ENCODE measurements at regions not wholly inside any gene's neighbourhood (a gene's known extent, or its start where the extent isn't known, plus 50 kb on each side); places are given as distances from the start of the nearest gene placed in this dataset.
"Not testable (repeated sequence)": the region's sequence is repeated elsewhere in the genome, so short reads cannot be mapped to it uniquely, and the experiment has no call there.

DNA sequence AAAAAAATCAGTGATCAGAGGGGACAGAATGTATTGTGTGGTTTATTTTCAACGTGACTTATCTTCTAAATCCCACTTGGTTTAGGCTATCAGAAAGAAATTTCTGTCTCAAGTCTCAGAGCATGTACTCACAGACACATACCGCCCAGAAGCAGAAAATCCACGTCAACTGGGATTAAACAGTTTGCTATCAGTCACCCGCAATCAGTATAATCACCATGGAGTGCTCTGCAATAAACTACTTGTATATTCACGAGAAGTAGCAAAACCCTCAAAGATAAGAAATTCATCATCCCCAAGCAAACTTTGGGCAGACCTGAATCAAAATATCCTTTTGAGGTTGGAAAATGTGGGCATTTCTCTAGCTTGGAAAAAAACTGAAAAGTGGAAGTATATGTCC is 259.1 kb downstream of the FGFR2 start:
- FAIRE-seq: no peak

DNA sequence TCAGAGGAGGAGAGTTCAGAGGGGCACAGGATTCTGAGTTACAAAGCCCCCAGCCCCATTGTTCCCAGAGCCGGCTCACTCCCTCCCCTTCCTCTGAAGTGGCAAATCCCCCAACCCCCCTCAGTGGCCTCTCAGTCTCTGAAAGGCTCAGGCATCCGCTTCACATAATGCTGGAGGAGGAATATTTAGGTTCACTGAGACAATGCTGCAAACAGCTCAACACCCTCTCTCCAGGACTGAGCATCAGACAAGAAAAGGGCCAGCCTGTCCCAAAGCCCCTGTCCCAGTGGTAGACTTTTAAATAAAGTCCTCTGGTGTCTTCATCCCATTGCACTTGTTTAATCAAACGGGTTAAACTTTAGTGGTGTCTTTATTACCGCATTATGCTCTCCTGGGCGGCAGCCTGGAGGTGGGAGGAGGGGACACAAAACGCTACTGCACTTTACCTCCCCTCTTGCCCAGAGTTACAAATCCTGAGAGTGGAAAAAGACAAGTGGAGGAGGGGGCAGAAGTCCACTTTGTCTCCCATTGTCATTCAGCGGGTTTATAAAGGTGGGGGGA is 257.9 kb downstream of the FGFR2 start:
- FAIRE-seq: no peak

DNA sequence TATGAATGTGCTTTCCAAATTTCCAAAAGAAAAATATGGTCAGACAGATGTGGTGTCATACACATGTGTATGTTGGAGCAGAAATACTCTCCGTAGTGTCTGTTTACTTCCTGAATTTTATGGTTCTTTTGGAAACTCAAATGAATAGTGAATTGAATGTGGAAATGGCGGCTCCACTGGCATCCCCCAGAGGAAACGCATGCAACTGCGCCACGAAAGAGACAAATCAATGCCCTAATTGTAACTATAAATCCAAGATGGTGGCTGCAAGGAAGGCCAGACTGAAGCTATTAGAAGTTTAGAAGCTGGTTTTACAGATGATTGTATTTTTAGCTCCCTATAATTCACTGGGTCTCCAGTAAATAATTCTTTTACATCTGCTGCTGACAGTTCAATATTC is 246.7 kb downstream of the FGFR2 start:
- FAIRE-seq: no peak

DNA sequence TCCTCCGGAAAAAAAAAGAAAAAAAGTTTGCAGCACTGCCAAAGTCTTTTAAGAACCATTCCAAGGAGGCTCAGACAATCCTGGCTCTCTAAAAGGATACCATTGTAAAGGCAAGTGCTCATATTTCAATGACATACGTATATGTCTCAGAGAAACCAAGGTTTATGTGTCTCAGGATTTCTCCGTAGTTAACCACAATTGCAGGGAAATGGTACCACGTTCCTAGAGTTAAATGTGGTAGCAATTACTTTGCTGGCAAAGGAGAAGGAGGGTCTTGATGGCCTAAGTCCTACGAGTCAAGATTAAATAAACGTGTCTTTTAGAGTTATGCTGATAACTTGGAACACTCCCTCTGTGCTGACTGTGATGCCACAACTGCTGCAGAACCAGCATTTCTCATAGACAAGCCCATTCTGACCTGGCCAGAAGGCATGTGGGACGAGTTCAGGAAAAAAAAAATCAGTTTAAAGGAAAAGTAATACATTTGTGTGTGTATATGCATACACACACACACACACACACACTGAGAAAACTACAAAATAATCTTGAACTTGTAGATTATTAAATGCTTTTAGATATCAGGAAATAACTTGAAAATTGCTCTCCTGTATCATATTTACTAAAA is 245.9 kb downstream of the FGFR2 start:
- no peak for FAIRE-seq

DNA sequence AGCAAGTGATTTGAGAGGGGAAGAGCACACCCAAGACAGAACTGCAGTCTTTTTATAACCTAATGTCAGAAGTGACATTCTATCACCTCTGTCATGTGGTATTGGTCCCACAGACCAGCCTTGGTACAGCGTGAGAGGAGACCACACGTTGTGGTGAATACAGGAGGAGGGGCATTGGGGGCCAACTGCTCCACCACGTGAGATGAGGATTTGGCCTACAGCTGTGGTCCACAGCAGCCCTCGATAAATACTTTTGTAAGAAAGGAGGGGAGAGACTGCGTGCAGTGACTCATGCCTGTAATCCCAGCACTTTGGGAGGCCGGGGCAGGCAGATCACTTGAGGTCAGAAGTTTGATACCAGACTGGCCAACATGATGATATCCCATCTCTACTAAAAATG is 243.1 kb downstream of the FGFR2 start:
- FAIRE-seq: no peak

DNA sequence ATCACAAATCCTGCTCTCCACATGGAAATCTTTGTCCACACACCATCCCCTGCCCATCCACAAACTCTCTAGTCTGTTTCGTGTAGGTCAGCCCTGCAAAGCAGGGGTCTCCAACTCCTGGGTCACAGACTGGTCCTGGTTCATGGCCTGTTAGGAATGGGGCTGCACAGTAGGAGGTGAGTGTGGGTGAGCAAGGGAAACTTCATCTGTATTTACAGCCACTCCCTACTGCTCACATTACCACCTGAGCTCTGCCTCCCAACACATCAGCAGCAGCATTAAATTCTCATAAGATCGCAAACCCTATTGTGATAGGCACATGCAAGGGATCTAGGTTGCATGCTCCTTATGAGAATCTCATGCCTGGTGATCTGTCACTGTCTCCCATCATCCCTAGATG is 242.1 kb downstream of the FGFR2 start:
- FAIRE-seq: no peak

DNA sequence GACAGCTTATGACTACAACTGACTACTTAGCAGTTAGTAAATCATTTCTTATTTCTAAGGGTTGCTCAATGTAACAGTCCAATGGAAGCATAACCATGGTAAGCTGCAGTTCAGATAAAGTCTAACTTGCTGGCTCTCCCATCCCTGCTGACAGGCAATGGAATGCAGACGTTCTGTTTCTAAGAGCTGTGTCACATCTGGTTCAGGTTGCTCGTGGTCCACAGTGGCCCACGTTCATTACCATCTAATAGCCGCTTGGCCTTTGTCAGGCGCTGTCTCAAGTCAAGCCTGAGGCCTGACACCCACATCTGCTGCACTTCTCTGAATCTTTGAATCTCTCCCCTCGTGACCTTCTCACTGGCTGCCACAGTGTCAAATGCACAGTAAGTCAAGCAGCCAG is 240.8 kb downstream of the FGFR2 start:
- FAIRE-seq: no peak

DNA sequence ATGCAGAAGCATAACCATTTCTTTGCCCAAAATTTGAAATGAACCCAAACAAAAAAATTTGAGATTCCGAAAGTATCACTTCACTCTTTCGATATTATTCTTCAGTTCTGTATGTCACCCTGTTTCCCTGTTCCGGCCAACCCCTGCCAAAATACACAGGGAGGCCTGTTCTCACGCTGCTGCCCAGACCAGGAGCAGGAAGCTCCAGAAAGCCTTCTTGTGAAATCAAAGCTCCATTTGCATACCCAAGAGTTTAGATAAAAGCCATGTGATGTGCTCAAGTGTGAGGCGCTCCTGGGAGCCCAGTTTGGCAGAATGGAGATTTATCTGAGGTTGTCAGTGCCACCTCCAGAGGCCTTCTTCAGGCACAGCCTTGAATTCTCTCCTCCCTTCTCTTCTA is 236.2 kb downstream of the FGFR2 start:
- FAIRE-seq: no peak

DNA sequence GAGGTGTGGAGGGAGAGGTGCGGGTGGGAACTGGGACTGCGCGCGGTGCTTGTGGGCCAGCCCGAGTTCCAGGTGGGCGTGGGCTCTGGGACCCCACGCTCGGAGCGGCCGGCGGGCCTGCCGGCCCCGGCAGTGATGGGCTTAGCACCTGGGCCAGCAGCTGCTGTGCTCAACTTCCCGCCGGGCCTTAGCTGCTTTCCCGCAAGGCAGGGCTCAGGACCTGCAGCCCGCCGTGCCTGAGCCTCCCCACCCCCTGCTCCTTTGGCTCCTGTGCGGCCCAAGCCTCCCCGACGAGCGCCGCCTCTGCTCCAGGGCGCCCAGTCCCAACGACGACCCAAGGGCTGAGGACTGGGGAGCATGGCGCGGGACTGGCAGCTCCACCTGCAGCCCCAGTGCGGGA is 232.7 kb downstream of the FGFR2 start:
- FAIRE-seq: no peak

DNA sequence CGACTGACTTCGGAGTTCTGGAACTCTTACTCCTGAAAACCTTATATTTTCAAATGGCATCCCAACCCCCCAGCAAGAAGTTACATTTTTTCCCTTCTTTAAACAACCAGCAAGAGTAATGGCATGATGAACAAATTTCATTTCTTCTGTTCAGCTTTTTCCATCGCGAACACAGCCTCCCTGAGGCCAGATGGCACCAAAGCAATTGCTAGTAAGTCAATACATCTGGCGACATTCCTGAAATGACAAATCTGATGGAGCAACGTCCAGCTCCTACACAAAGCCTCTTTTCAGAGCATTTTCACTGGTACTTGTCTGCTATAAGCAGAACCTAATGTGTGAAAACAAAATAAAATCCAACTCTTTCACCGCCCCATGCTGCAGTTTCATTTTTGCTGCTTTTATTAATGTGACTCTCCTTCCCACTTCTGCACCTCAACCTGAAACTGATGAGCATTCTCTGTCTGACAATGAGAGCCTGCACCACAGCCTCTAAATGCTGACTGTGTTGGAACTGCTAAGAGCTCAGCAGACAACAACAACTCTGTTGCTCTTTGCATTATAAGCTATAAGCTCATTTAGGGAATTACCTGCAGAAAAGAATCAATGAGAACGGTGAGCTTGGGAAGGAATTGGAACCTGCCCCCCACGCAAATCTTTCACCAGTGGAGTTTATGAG is 229.8 kb downstream of the FGFR2 start:
- no peak for FAIRE-seq

DNA sequence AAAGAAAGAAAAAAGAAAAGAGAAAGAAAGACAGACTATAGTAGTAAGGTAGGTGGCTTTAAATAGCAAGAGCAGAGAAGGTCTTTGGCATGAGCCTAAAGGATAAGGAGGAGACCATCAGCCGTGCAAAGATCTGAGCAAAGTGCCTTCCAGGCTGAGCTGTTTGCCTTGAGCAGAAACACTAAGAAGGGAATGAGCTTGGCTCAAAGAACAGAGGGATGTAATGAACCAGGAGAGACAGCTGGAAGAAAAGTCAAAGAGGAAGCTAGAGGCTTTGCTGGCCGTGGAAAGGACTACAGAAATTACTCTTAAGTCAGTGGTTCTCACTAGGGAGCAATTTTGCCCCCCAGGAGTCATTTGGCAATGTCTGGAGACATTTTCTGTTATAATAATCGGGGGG is 228.6 kb downstream of the FGFR2 start:
- no peak for FAIRE-seq

DNA sequence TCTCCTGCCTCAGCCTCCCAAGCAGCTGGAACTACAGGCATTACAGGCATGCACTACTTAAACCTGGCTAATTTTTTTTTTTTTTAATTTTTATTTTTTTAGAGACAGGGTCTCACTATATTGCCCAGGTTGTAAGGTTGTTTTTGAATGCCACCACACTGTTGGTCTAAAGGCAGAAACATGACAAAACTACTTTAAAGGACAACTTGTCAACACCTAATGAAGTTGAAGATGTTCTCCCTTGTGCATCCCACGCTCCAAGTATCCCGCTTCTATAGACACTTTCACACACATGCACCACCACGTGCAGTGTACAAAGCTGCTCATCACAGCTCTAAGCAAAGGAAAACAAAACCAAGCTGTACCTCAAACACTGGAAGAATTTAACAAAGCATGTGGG is 226.4 kb downstream of the FGFR2 start:
- no peak for FAIRE-seq

DNA sequence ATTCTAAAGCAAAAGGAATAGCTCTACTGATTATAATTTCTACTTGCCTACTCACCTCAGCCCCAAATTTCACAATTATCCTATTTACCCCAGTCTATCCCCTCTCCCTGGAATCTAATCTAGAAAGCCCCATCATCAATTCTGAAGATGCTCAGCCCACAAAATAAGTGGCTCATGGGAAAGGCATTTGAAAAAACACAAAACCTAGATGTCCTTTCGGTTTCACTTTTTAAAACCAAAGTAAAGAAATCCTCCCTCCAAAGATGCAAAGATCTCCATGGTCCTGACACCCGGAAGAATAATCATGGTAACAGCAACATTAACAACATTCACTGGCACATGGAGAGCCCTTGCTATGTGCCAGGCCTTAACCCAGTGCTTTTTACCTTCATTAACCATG is 224.8 kb downstream of the FGFR2 start:
- no peak for FAIRE-seq

DNA sequence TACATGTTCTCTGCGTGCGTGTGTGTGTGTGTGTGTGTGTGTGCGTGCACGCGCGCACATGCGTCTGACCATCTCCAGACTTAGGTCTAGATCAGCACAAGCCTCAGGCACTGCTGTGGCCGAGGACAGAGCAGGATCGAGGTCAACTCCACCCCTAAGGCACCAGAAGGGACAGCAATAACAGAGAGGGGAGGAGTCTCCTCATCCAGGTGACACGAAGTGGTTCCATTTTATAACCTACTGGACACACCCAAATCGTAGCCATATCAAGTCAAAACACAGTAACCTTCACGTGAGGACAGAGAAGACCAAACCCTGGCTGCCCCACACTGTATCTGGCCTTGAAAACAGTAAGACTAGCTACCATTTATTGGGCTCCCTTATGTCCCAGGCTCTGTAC is 224.1 kb downstream of the FGFR2 start:
- FAIRE-seq: no peak

DNA sequence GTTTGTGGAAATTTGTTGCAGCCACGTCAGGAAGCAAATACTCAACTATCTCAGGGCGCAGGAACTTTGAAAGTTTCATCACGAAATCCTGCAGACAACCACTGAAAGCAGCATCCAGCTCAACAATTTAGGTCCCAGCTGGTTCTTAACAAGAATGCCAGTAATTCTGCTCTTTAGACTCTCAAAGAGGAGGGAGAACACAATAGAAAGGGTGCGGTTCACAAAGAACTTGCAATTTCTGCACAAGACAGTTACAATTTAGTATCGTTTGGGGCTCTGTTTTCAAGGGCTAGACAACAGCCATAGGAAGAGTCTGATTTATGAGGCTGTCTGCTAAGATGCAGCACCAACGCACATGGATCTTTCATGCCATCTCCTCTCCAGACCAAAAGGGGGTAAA is 223.1 kb downstream of the FGFR2 start:
- FAIRE-seq: no peak

DNA sequence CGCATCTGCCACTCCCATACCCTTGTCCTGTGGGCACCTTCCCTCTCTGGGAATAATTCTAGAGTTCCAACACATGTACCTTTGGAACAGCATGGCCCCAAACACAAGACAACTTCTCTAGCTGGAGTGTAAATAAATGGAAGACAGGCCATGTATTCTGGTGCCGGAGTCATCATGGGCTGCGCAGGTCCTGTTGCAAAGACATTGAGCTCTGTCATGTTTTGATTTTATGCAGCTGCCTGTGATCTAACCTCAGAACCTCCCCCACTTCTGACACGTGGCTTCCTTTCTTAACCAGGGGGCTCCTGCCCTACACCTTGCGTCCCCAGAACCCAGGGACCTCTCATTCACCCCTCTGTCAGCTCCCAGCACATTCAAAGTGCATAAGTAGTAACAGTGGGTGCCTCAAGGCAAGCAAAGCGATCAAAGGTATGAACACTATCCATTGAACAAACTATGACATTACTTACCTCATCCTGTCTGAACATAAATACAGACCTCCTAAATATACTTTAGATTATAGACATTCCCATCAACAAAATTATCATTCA is 219.9 kb downstream of the FGFR2 start:
- no peak for FAIRE-seq

DNA sequence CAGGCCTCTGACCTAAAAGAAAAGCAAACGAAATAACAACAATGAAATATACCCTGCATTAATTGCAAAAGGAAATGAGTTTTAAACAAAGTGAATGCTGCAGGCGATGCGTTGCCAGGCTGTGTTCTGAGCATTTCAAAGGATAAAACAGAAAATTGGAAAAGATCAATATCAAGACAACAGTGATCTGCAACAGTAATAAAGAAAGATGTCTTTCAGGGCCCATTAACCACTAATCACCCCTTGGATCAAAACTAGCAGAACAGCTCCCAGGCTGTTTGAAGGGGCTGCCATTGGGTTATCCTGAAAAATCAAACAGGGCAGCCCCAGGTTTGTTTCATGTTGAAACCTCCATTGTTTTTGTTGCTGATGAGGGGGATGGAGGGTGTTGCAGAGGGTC is 219.2 kb downstream of the FGFR2 start:
- FAIRE-seq: no peak

DNA sequence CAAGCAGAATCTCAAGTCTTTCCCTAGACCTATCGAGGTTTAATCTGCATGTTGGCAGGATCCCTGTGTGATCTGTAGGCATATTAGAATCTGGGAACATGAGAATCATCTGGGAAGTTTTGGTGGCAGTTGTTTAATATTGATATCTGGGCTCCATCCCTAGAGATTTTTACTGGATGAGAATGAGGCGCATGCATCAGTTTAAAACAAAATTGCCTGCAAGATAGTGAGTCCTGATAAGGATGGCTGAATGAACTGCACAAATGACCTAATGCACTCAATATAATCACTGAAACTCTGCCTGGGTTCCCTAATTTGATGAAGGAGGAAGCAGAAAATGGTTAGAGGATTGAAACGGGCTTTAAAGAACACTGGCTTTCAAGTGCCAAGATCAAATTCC is 218.0 kb downstream of the FGFR2 start:
- FAIRE-seq: no peak

DNA sequence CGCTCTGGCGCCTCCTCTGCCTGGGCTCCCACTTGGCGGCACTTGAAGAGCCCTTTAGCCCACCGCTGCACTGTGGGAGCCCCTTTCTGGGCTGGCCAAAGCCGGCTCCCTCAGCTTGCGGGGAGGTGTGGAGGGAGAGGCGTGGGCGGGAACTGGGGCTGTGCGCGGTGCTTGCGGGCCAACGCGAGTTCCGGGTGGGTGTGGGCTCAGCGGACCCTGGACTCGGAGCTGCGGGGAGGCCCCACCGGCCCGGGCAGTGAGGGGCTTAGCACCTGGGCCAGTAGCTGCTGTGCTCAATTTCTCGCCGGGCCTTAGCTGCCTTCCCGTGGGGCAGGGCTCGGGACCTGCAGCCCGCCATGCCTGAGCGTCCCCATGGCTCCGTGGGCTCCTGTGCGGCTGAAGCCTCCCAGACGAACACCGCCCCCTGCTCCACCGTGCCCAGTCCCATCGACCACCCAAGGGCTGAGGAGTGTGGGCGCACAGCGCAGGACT is 216.2 kb downstream of the FGFR2 start:
- FAIRE-seq: not testable (repeated sequence)

DNA sequence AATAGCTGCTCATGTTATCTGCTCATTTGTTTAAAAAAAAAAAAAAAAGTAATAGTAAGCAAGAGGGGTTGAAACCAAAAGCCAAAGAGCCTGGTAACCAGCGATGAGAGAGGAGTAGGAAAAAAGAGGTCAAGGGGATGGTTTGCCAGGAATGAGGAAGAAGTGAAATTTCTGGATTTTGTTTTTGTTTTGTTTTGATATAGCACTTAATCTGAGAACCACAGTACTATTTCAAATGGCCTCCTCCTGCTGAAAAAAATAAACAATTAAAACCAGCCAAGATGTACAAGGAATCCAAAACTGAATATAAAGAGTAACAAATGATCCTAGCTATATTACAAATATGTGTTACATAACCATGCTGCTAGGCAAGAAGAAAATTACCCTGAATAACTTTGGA is 213.1 kb downstream of the FGFR2 start:
- FAIRE-seq: no peak

DNA sequence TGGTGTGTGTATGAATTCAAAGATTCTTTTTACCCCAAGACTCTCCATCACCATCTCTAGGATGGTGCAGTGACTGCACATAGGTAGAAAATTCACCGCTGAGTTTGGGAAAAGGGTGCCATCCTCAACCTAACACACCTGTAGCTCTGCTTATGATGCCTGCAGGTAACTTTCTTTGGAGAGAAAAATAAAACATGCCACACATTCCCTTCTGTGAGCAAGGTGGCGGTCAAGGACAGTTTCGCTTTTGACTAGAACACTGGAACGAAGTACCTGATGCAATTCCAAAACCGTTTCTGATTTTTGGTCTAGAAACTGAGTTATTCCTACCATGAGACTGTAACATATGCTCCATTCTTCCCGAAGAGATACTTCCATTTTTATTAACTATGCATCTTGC is 205.6 kb downstream of the FGFR2 start:
- FAIRE-seq: no peak

DNA sequence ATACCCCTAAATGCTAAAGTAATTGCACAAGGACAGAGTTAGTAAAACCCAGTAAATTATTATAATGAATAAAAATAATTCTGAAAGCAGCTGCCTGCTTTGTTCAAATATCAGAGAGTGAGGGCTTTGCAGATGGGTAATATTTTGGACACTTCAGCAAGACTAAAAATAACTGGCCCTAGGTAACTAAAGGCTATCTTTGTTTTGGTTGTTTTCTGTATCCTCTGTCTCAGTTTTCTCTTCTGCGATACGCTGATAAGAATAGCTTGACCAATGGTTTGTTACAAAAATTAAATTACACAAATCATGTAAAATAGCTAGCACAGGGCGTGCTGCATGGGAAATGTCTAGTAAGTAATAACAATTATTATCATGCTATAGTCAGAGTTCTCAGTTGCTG is 204.7 kb downstream of the FGFR2 start:
- FAIRE-seq: no peak

DNA sequence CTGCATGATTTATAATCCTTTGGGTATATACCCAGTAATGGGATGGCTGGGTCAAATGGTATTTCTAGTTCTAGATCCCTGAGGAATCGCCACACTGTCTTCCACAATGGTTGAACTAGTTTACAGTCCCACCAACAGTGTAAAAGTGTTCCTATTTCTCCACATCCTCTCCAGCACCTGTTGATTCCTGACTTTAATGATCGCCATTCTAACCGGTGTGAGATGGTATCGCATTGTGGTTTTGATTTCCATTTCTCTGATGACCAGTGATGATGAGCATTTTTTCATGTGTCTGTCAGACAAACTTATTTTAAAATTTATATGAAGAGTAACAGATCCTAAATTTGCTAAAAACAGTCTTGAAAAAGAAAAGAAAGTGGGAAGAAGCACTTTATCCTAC is 197.7 kb downstream of the FGFR2 start:
- FAIRE-seq: not testable (repeated sequence)

DNA sequence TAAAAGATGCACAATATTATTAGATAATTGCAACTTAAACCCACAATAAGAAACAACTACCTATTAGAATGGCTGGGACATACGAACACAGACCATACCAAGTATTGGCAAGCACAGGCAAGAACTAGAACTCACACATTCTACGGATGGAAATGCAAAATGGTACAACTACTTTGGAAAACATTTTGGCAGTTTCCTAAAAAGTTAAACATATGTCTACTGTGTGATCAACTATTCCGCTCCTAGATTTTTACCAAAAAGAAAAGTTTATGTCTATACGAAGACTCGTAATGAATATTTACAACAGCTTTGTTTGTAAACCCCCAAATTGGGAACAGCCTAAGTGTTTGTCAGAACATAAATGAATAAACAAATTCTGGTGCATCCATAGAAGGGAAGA is 194.7 kb downstream of the FGFR2 start:
- no peak for FAIRE-seq
